Hematopoietic multipotent progenitor cell treated with erythropoietin and hydrocortisone succinate and interleukin-3 and kit ligand, for 17 days (in vitro differentiated cells): ENCODE measurements at regions not wholly inside any gene's neighbourhood (a gene's known extent, or its start where the extent isn't known, plus 50 kb on each side); places are given as distances from the start of the nearest gene placed in this dataset.

Experiments
- DNase-seq: peaks from one replicate; pipeline ENCODE4 v3.0.0-alpha.2; 2015; ENCODE audit warnings: low spot score

GRCh38 chr6:147758303-147758702 lies 249.8 kb downstream of the SAMD5 start:
- DNase-seq = no peak

GRCh38 chr6:147759093-147759492 lies 250.6 kb downstream of the SAMD5 start:
- DNase-seq = no peak

GRCh38 chr6:147759536-147759935 lies 251.0 kb downstream of the SAMD5 start:
- DNase-seq = no peak

- DNase-seq = no peak
Observed at GRCh38 chr6:147765541-147765940, 257.1 kb downstream of the SAMD5 start.

GRCh38 chr6:147768969-147769368 lies 260.5 kb downstream of the SAMD5 start:
- DNase-seq = no peak

GRCh38 chr6:147769496-147770087 lies 261.1 kb downstream of the SAMD5 start:
- DNase-seq = no peak

GRCh38 chr6:147770221-147770620 lies 261.7 kb downstream of the SAMD5 start:
- no peak for DNase-seq

GRCh38 chr6:147772724-147773123 lies 264.2 kb downstream of the SAMD5 start:
- no peak for DNase-seq

- no peak for DNase-seq
Observed at GRCh38 chr6:147774856-147775255, 266.4 kb downstream of the SAMD5 start.

GRCh38 chr6:147776631-147777213 lies 268.2 kb downstream of the SAMD5 start:
- DNase-seq = no peak

GRCh38 chr6:147779624-147780023 lies 271.1 kb downstream of the SAMD5 start:
- DNase-seq = no peak

GRCh38 chr6:147782302-147782701 lies 273.8 kb downstream of the SAMD5 start:
- no peak for DNase-seq

- no peak for DNase-seq
Observed at GRCh38 chr6:147784371-147784770, 275.9 kb downstream of the SAMD5 start.

- no peak for DNase-seq
Observed at GRCh38 chr6:147787417-147787816, 278.9 kb downstream of the SAMD5 start.

GRCh38 chr6:147789430-147789947 lies 281.0 kb downstream of the SAMD5 start:
- DNase-seq = no peak

GRCh38 chr6:147793871-147794643 lies 285.6 kb downstream of the SAMD5 start:
- DNase-seq = no peak

- no peak for DNase-seq
Observed at GRCh38 chr6:147802459-147802858, 294.0 kb downstream of the SAMD5 start.

GRCh38 chr6:147805155-147805554 lies 296.7 kb downstream of the SAMD5 start:
- no peak for DNase-seq

GRCh38 chr6:147806697-147807096 lies 298.2 kb downstream of the SAMD5 start:
- no peak for DNase-seq

GRCh38 chr6:147808640-147809039 lies 300.1 kb downstream of the SAMD5 start:
- DNase-seq = no peak

GRCh38 chr6:147811913-147812629 lies 303.6 kb downstream of the SAMD5 start:
- DNase-seq = no peak

- DNase-seq = no peak
Observed at GRCh38 chr6:147817042-147817689, 308.7 kb downstream of the SAMD5 start.
